Gastroesophageal sphincter (tissue), 3 donors: ENCODE measurements at regions not wholly inside any gene's neighbourhood (a gene's known extent, or its start where the extent isn't known, plus 50 kb on each side); places are given as distances from the start of the nearest gene placed in this dataset.

Source experiments
- EP300 ChIP-seq: sonication (generic); formaldehyde crosslinking; IDR thresholded peaks from one replicate; pipeline ENCODE4 v1.6.1; 2017; ENCODE audit warnings: antibody characterized with exemption, mild to moderate bottlenecking
- POLR2A ChIP-seq, 2 donors: fragments of 450-650 bp; IDR thresholded peaks; one replicate each; pipeline ENCODE4 v1.6.1; 2017; ENCODE audit warnings: antibody characterized with exemption in 2 of 2, mild to moderate bottlenecking in 2 of 2, moderate library complexity in 1 of 2
- TF ChIP-seq, protein P1 (sequence below), 4 experiments: fragments of 200-600 bp in 2 of 4; fragments of 450-650 bp in 2 of 4; sonication (generic) in 1 of 4; IDR thresholded peaks; one replicate each; pipeline ENCODE4 v1.5.1; 2017 to 2019; ENCODE audit warnings: antibody characterized with exemption in 4 of 4, mild to moderate bottlenecking in 2 of 4, moderate library complexity in 2 of 4

DNA sequence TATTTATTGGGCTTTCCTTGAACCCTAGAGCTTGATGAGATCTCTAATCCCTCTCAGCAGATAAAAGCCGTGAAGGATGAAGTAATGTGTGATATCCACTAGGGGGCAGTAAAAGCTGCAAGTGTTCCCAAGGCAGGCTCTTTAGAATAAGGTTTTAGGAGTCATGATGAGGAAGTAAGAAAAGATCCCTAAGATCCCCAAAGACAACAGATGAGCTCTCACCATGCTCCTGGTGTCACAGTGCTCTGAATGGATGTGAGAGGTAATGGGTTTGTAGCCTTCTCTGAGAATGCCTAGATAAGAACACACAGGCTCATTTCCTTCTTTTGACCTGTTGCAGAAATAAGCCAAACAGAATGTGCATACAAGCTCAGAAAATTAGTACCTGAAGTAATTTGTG lies 70.4 kb upstream of the ITPRID1 start:
- TF ChIP-seq, protein P1, sequence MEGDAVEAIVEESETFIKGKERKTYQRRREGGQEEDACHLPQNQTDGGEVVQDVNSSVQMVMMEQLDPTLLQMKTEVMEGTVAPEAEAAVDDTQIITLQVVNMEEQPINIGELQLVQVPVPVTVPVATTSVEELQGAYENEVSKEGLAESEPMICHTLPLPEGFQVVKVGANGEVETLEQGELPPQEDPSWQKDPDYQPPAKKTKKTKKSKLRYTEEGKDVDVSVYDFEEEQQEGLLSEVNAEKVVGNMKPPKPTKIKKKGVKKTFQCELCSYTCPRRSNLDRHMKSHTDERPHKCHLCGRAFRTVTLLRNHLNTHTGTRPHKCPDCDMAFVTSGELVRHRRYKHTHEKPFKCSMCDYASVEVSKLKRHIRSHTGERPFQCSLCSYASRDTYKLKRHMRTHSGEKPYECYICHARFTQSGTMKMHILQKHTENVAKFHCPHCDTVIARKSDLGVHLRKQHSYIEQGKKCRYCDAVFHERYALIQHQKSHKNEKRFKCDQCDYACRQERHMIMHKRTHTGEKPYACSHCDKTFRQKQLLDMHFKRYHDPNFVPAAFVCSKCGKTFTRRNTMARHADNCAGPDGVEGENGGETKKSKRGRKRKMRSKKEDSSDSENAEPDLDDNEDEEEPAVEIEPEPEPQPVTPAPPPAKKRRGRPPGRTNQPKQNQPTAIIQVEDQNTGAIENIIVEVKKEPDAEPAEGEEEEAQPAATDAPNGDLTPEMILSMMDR (IDR thresholded peaks at IDR 0.05) = peak; percentile 45 to 74 (median 57)
- TF ChIP-seq POLR2A (IDR thresholded peaks at IDR 0.05) = no peak
- TF ChIP-seq EP300 = no peak
